CD14-positive monocyte (primary cell): ENCODE measurements at regions not wholly inside any gene's neighbourhood (a gene's known extent, or its start where the extent isn't known, plus 50 kb on each side); places are given as distances from the start of the nearest gene placed in this dataset.

ENCODE experiments used
- DNase-seq, 3 donors: peaks; one replicate each; pipeline ENCODE4 v3.0.0-alpha.2; 2011 to 2022
- H2AFZ ChIP-seq: 2 replicates; pipeline ENCODE4 v1.6.0; 2012; ENCODE audit warnings: mild to moderate bottlenecking, low read depth, low read length, inconsistent platforms; ENCODE audit not compliant: insufficient read depth, poor library complexity, severe bottlenecking
- H3K27ac ChIP-seq, 2 donors: 1 replicate in 1 of 2; 2 replicates in 1 of 2; pipeline ENCODE4 v1.5.1; 2012 to 2013; ENCODE audit warnings: low read length in 2 of 2, control low read depth in 1 of 2, inconsistent platforms in 1 of 2, low read depth in 1 of 2, mild to moderate bottlenecking in 1 of 2
- H3K27me3 ChIP-seq, 2 donors: one replicate each; pipeline versions ENCODE4 v1.6.0 to v1.6.1; 2011 to 2013; ENCODE audit warnings: low read length in 2 of 2; ENCODE audit not compliant: control insufficient read depth in 2 of 2, insufficient read depth in 2 of 2
- H3K36me3 ChIP-seq, 2 donors: replicated peaks in 1 of 2; 1 replicate in 1 of 2; 2 replicates in 1 of 2; pipeline versions ENCODE4 v1.5.1 to v1.6.1; 2012 to 2013; ENCODE audit warnings: low read length in 2 of 2, control low read depth in 1 of 2, inconsistent platforms in 1 of 2, mild to moderate bottlenecking in 1 of 2; ENCODE audit not compliant: insufficient read depth in 2 of 2, control insufficient read depth in 1 of 2
- H3K4me1 ChIP-seq, 2 donors: 1 replicate in 1 of 2; 2 replicates in 1 of 2; pipeline versions ENCODE4 v1.5.1 to v1.6.1; 2012 to 2013; ENCODE audit warnings: low read length in 2 of 2, control low read depth in 1 of 2, inconsistent platforms in 1 of 2, mild to moderate bottlenecking in 1 of 2, moderate library complexity in 1 of 2; ENCODE audit not compliant: insufficient read depth in 2 of 2, control insufficient read depth in 1 of 2
- H3K4me2 ChIP-seq: replicated peaks from 2 replicates; pipeline ENCODE3; 2012; ENCODE audit warnings: low read length, moderate library complexity, mild to moderate bottlenecking; ENCODE audit not compliant: poor library complexity, severe bottlenecking; ENCODE audit errors: extremely low read depth
- H3K4me3 ChIP-seq, 3 experiments: fragments of 200-600 bp in 1 of 3; sonication (generic) in 1 of 3; replicated peaks in 1 of 3; 1 replicate in 2 of 3; 2 replicates in 1 of 3; pipeline ENCODE4 v1.5.1; 2011 to 2013; ENCODE audit warnings: low read length in 3 of 3, mild to moderate bottlenecking in 3 of 3, control low read depth in 2 of 3, low read depth in 2 of 3, inconsistent platforms in 1 of 3, moderate library complexity in 1 of 3
- H3K79me2 ChIP-seq: 2 replicates; pipeline ENCODE4 v1.6.0; 2012; ENCODE audit warnings: mild to moderate bottlenecking, control low read depth, inconsistent platforms, low read length, moderate library complexity; ENCODE audit not compliant: insufficient read depth
- H3K9ac ChIP-seq: 2 replicates; pipeline ENCODE4 v1.6.0; 2017; ENCODE audit warnings: low read length, mild to moderate bottlenecking; ENCODE audit not compliant: insufficient read depth, poor library complexity, severe bottlenecking
- H3K9me3 ChIP-seq, 2 donors: replicated peaks in 1 of 2; 1 replicate in 1 of 2; 2 replicates in 1 of 2; pipeline versions ENCODE4 v1.5.1 to v1.6.1; 2012 to 2013; ENCODE audit warnings: low read length in 2 of 2, control low read depth in 1 of 2; ENCODE audit not compliant: control insufficient read depth in 1 of 2, insufficient read depth in 1 of 2
- H4K20me1 ChIP-seq: 2 replicates; pipeline ENCODE4 v1.6.0; 2012; ENCODE audit warnings: mild to moderate bottlenecking, low read length, control low read depth, moderate library complexity; ENCODE audit not compliant: insufficient read depth
- H3K27ac Mint-ChIP-seq, 7 donors: one replicate each; pipeline ENCODE4 v1.8.0; 2020; ENCODE audit warnings: mild to moderate bottlenecking in 7 of 7, mixed read lengths in 7 of 7, moderate library complexity in 6 of 7, inconsistent platforms in 2 of 7
- H3K27me3 Mint-ChIP-seq, 3 donors: one replicate each; pipeline ENCODE4 v1.8.0; 2021 to 2022; ENCODE audit warnings: low read depth in 3 of 3, mild to moderate bottlenecking in 3 of 3, mixed read lengths in 3 of 3, moderate library complexity in 3 of 3, inconsistent platforms in 1 of 3
- H3K36me3 Mint-ChIP-seq, 2 donors: one replicate each; pipeline ENCODE4 v1.8.0; 2020; ENCODE audit warnings: mixed read lengths in 2 of 2, inconsistent platforms in 1 of 2, mild to moderate bottlenecking in 1 of 2
- H3K4me1 Mint-ChIP-seq: one replicate; pipeline ENCODE4 v1.8.0; 2020; ENCODE audit warnings: mild to moderate bottlenecking, mixed read lengths
- H3K4me3 Mint-ChIP-seq, 2 donors: one replicate each; pipeline ENCODE4 v1.8.0; 2020; ENCODE audit warnings: mild to moderate bottlenecking in 2 of 2, mixed read lengths in 2 of 2, moderate library complexity in 1 of 2
- H3K9me3 Mint-ChIP-seq, 7 donors: one replicate each; pipeline ENCODE4 v1.8.0; 2020 to 2022; ENCODE audit warnings: mixed read lengths in 7 of 7, mild to moderate bottlenecking in 6 of 7, moderate library complexity in 6 of 7, inconsistent platforms in 2 of 7
- CTCF ChIP-seq: fragments of 200-600 bp; IDR thresholded peaks from one replicate; pipeline ENCODE4 v1.8.0; 2022; ENCODE audit warnings: antibody characterized with exemption, mild to moderate bottlenecking
- WGBS: methylation state at CpG from one replicate; pipeline ENCODE4 v1.1.5; 2013; ENCODE audit warnings: missing lambda C conversion rate; ENCODE audit not compliant: insufficient coverage; 5-methylcytosine and 5-hydroxymethylcytosine counted together
- intact Hi-C, 2 donors: fragments of 100-400 bp; cut with micrococcal nuclease; formaldehyde crosslinking; loops; one replicate each; pipeline versions ENCODE4 v1.15.0 to v1.15.1; 2023

- H3K79me2 ChIP-seq, result no peaks in the 10 kb centered on the region
- no peak for TF ChIP-seq CTCF
- no peak overlapping the region for H3K4me3 ChIP-seq
- peaks cover 2 to 12% (median 4%) of the 10 kb centered on the region in 7 donors for H3K9me3 Mint-ChIP-seq
- intact Hi-C loops, result no loop called here
- peaks cover 7 to 13% of the 10 kb centered on the region in 2 donors for H3K9me3 ChIP-seq
- no peak overlapping the region for H2AFZ ChIP-seq
- H3K27ac ChIP-seq, result no peak overlapping the region
- H3K9ac ChIP-seq, result no peak overlapping the region
- H3K36me3 ChIP-seq, result no peaks in the 10 kb centered on the region
- H3K27ac Mint-ChIP-seq, result no peak overlapping the region
- no peaks in the 10 kb centered on the region for H3K4me1 ChIP-seq
- H3K4me3 Mint-ChIP-seq, result no peak overlapping the region
- no CpG with 5 or more reads among the region's 1 CpG for WGBS
- H3K27me3 ChIP-seq, result no peaks in the 10 kb centered on the region
- no peaks in the 10 kb centered on the region for H4K20me1 ChIP-seq
- H3K4me1 Mint-ChIP-seq, result no peaks in the 10 kb centered on the region
- DNase-seq, result no peak
- H3K4me2 ChIP-seq, result no peak overlapping the region
- H3K27me3 Mint-ChIP-seq, result no peaks in the 10 kb centered on the region
- no peaks in the 10 kb centered on the region for H3K36me3 Mint-ChIP-seq
These were observed 820.0 kb upstream of the SEMA6D start for GRCh38 chr15:46897266-46897665.

GRCh38 chr15:46901001-46901400, 816.3 kb upstream of the SEMA6D start:
- intact Hi-C loops, result no loop called here
- Histone ChIP-seq H2AFZ (no peak overlapping the region), H3K4me2 (no peak overlapping the region), H3K4me3 (no peak overlapping the region), H3K27ac (no peak overlapping the region), H3K27me3 (no peaks in the 10 kb centered on the region), H4K20me1 (no peaks in the 10 kb centered on the region), H3K4me1 (no peaks in the 10 kb centered on the region), H3K9ac (no peak overlapping the region), H3K9me3 (peaks cover 0 to 3% of the 10 kb centered on the region in 2 donors), H3K36me3 (no peaks in the 10 kb centered on the region), H3K79me2 (no peaks in the 10 kb centered on the region)
- DNase-seq, result no peak
- Mint-ChIP-seq H3K9me3 (peaks cover 0 to 4% (median 0%) of the 10 kb centered on the region in 7 donors), H3K4me3 (no peak overlapping the region), H3K36me3 (no peaks in the 10 kb centered on the region), H3K27ac (no peak overlapping the region), H3K4me1 (no peaks in the 10 kb centered on the region), H3K27me3 (no peaks in the 10 kb centered on the region)
- TF ChIP-seq CTCF, result no peak
- WGBS, result no CpG with 5 or more reads among the region's 2 CpGs
